ENCODE measurements at regions not wholly inside any gene's neighbourhood (a gene's known extent, or its start where the extent isn't known, plus 50 kb on each side); places are given as distances from the start of the nearest gene placed in this dataset.
"Not testable (repeated sequence)": the region's sequence is repeated elsewhere in the genome, so short reads cannot be mapped to it uniquely, and the experiment has no call there.

DNA sequence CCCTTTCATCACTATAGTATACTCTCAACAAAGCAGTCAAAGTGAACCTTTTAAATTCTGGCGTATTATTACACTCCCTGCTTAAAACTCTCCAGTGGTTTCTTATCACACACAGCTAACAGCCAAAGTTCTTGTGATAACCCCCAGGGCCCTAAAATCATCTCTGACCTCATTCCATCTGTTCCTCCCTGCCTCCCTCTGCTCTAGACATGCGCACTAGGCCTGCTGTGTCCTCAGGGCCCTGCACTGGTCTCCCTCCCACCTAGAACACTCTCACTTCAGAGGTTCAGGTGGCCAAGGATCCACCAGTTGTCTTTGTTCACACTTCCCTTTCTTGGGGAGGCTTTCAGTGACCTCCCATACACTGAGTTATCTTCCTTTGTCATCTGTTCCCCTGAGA, 603.4 kb downstream of the DSC3 start:
- DNase-seq (ENCODE audit: low spot score) = no peak
- ChIA-PET CTCF (no interaction called here), POLR2A (ENCODE audit: low non-redundant PET) (no interaction called here)
- Histone ChIP-seq H3K36me3 (ENCODE audit: insufficient read depth, low read length, poor library complexity, severe bottlenecking) (no peaks in the 10 kb centered on the region), H3K4me3 (ENCODE audit: low read depth, low read length, poor library complexity, severe bottlenecking) (no peak overlapping the region), H3K9me3 (ENCODE audit: low read depth, low read length, poor library complexity, severe bottlenecking) (no peaks in the 10 kb centered on the region), H3K27ac (ENCODE audit: low read depth, low read length, poor library complexity, severe bottlenecking) (no peak overlapping the region), H3K27me3 (replicated peaks; ENCODE audit: insufficient read depth, low read depth, low read length, poor library complexity) (no peaks in the 10 kb centered on the region), H3K4me1 (ENCODE audit: insufficient read depth, low read length, poor library complexity, severe bottlenecking) (no peaks in the 10 kb centered on the region)
- TF ChIP-seq, protein P1, sequence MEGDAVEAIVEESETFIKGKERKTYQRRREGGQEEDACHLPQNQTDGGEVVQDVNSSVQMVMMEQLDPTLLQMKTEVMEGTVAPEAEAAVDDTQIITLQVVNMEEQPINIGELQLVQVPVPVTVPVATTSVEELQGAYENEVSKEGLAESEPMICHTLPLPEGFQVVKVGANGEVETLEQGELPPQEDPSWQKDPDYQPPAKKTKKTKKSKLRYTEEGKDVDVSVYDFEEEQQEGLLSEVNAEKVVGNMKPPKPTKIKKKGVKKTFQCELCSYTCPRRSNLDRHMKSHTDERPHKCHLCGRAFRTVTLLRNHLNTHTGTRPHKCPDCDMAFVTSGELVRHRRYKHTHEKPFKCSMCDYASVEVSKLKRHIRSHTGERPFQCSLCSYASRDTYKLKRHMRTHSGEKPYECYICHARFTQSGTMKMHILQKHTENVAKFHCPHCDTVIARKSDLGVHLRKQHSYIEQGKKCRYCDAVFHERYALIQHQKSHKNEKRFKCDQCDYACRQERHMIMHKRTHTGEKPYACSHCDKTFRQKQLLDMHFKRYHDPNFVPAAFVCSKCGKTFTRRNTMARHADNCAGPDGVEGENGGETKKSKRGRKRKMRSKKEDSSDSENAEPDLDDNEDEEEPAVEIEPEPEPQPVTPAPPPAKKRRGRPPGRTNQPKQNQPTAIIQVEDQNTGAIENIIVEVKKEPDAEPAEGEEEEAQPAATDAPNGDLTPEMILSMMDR (conservative IDR thresholded peaks at IDR 0.05; ENCODE audit: low read depth, low read length) = no peak
- TF ChIP-seq EZH2 (IDR thresholded peaks at IDR 0.05; ENCODE audit: borderline replicate concordance, low read depth, low read length, poor library complexity, severe bottlenecking) = no peak
- intact Hi-C loops (cut with micrococcal nuclease; ENCODE audit: unreplicated experiment) = no loop called here
- BruUV-seq (replicated peaks) = no TSS peak

DNA sequence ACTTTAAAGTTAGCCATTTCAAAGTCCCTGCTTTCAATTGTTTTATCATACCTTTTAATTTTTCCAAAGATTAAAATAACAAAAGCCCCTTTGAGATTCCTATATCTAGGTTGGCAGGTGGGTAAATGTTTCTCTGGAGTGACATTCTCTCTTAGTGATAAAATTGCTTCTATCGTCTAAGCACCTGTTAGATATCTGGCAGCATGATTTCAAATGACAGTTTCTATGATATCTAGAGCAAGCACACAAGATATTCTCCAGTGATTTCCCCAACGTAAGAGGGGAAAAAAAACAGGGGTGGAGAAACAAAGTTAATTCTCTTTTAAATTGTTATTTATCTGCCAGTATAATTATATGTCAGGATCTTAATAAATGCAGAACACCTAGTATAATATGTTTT, 610.2 kb downstream of the DSC3 start:
- intact Hi-C loops (cut with micrococcal nuclease; ENCODE audit: unreplicated experiment) = no loop called here
- Histone ChIP-seq H3K27me3 (replicated peaks; ENCODE audit: insufficient read depth, low read depth, low read length, poor library complexity) (no peaks in the 10 kb centered on the region), H3K4me3 (ENCODE audit: low read depth, low read length, poor library complexity, severe bottlenecking) (no peak overlapping the region), H3K36me3 (ENCODE audit: insufficient read depth, low read length, poor library complexity, severe bottlenecking) (no peaks in the 10 kb centered on the region), H3K27ac (ENCODE audit: low read depth, low read length, poor library complexity, severe bottlenecking) (no peak overlapping the region), H3K4me1 (ENCODE audit: insufficient read depth, low read length, poor library complexity, severe bottlenecking) (no peaks in the 10 kb centered on the region), H3K9me3 (ENCODE audit: low read depth, low read length, poor library complexity, severe bottlenecking) (peaks cover 5% of the 10 kb centered on the region)
- ChIA-PET POLR2A (ENCODE audit: low non-redundant PET) (no interaction called here), CTCF (no interaction called here)
- no peak for TF ChIP-seq EZH2 (IDR thresholded peaks at IDR 0.05; ENCODE audit: borderline replicate concordance, low read depth, low read length, poor library complexity, severe bottlenecking)
- TF ChIP-seq, protein P1 (conservative IDR thresholded peaks at IDR 0.05; ENCODE audit: low read depth, low read length) = no peak
- no TSS peak for BruUV-seq (replicated peaks)
- no peak for DNase-seq (ENCODE audit: low spot score)

- H3K4me1 ChIP-seq (ENCODE audit: insufficient read depth, low read length, poor library complexity, severe bottlenecking); DNase-seq (ENCODE audit: low spot score); intact Hi-C loops (cut with micrococcal nuclease; ENCODE audit: unreplicated experiment); BruUV-seq (replicated peaks); H3K36me3 ChIP-seq (ENCODE audit: insufficient read depth, low read length, poor library complexity, severe bottlenecking); H3K9me3 ChIP-seq (ENCODE audit: low read depth, low read length, poor library complexity, severe bottlenecking); POLR2A ChIA-PET (ENCODE audit: low non-redundant PET); H3K4me3 ChIP-seq (ENCODE audit: low read depth, low read length, poor library complexity, severe bottlenecking); H3K27ac ChIP-seq (ENCODE audit: low read depth, low read length, poor library complexity, severe bottlenecking); H3K27me3 ChIP-seq (replicated peaks; ENCODE audit: insufficient read depth, low read depth, low read length, poor library complexity); CTCF ChIA-PET: not testable (repeated sequence)
Observed at GRCh38 chr18:30419399-30419798, 623.1 kb downstream of the DSC3 start.

DNA sequence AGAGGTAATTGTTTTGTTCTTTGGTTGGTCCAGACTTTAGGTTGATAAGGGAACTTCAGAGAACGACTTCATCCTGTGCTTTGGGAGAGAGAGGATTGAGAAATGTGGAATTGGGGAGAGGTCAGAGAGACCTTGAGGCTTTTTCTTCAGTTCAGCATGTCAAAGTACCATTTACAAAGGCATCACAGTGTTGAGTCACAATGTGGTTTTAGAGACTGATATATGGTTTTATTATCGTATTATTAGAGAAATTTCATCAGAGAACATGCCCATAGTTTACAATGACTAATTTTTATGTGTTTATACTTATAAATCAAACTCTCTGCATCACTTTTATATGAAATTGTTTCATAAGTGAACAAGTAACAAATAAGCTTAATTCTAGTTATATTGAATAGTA, 626.6 kb downstream of the DSC3 start:
- intact Hi-C loops (cut with micrococcal nuclease; ENCODE audit: unreplicated experiment) = no loop called here
- POLR2A ChIA-PET (ENCODE audit: low non-redundant PET) = no interaction called here
- BruUV-seq (replicated peaks) = no TSS peak
- Histone ChIP-seq H3K36me3 (ENCODE audit: insufficient read depth, low read length, poor library complexity, severe bottlenecking) (no peaks in the 10 kb centered on the region), H3K27ac (ENCODE audit: low read depth, low read length, poor library complexity, severe bottlenecking) (no peak overlapping the region), H3K4me1 (ENCODE audit: insufficient read depth, low read length, poor library complexity, severe bottlenecking) (no peaks in the 10 kb centered on the region), H3K9me3 (ENCODE audit: low read depth, low read length, poor library complexity, severe bottlenecking) (no peaks in the 10 kb centered on the region), H3K27me3 (replicated peaks; ENCODE audit: insufficient read depth, low read depth, low read length, poor library complexity) (no peaks in the 10 kb centered on the region), H3K4me3 (ENCODE audit: low read depth, low read length, poor library complexity, severe bottlenecking) (no peak overlapping the region)
- CTCF ChIA-PET = no interaction called here
- DNase-seq (ENCODE audit: low spot score) = no peak
- TF ChIP-seq, protein P1 (conservative IDR thresholded peaks at IDR 0.05; ENCODE audit: low read depth, low read length) = no peak
- no peak for TF ChIP-seq EZH2 (IDR thresholded peaks at IDR 0.05; ENCODE audit: borderline replicate concordance, low read depth, low read length, poor library complexity, severe bottlenecking)

Data from A673 (cell line).